ENCODE measurements at regions not wholly inside any gene's neighbourhood (a gene's known extent, or its start where the extent isn't known, plus 50 kb on each side); places are given as distances from the start of the nearest gene placed in this dataset.

GRCh38 chr13:111469450-111469849 lies 149.0 kb downstream of the TEX29 start:
- TF ChIP-seq CTCF (IDR thresholded peaks at IDR 0.05 in 4 of 5, conservative IDR thresholded peaks at IDR 0.05 in 1 of 5) (no peak), POLR2A (IDR thresholded peaks at IDR 0.05) (no peak)
